Panc1 (cell line): ENCODE measurements at regions not wholly inside any gene's neighbourhood (a gene's known extent, or its start where the extent isn't known, plus 50 kb on each side); places are given as distances from the start of the nearest gene placed in this dataset.

Experiments
- CTCF ChIP-seq: fragments of 450-650 bp; IDR thresholded peaks from 2 replicates; pipeline ENCODE4 v1.5.1; 2017; ENCODE audit warnings: mild to moderate bottlenecking
- SIN3A ChIP-seq: IDR thresholded peaks from 2 replicates; pipeline ENCODE4 v1.6.1; 2012; ENCODE audit warnings: low read depth, mild to moderate bottlenecking, low read length, moderate library complexity, borderline replicate concordance; ENCODE audit not compliant: insufficient read depth

- TF ChIP-seq CTCF = no peak
- no peak for TF ChIP-seq SIN3A
Measured at GRCh38 chr20:26295006-26295405, 598.4 kb upstream of the ZNF337 start.
